CD4-positive, alpha-beta memory T cell (primary cell): ENCODE measurements at regions not wholly inside any gene's neighbourhood (a gene's known extent, or its start where the extent isn't known, plus 50 kb on each side); places are given as distances from the start of the nearest gene placed in this dataset.

Experiments used
- CTCF ChIA-PET: fragments of 350-600 bp; sonication (Branson Sonifier 250); formaldehyde crosslinking; loops from one replicate; lab custom pipeline; 2021; ENCODE audit warnings: inconsistent platforms; ENCODE audit not compliant: partially characterized antibody; lab: Charles Lee
- POLR2A ChIA-PET: fragments of 350-600 bp; sonication (Branson Sonifier 250); formaldehyde crosslinking; loops from one replicate; lab custom pipeline; 2021; ENCODE audit not compliant: partially characterized antibody; lab: Charles Lee
- DNase-seq, 5 donors: peaks; one replicate each; pipeline versions ENCODE4 v3.0.0 to v3.0.0-alpha.2; 2020 to 2022; ENCODE audit warnings: mixed read lengths in 1 of 5
- H3K27ac ChIP-seq: one replicate; pipeline ENCODE4 v1.7.0; 2013; ENCODE audit warnings: low read depth, low read length
- H3K27me3 ChIP-seq: 2 replicates; pipeline ENCODE4 v1.7.0; 2013; ENCODE audit warnings: mild to moderate bottlenecking, low read length, moderate library complexity; ENCODE audit not compliant: insufficient read depth
- H3K36me3 ChIP-seq: 2 replicates; pipeline ENCODE4 v1.7.0; 2013; ENCODE audit warnings: mild to moderate bottlenecking, low read length, moderate library complexity; ENCODE audit not compliant: insufficient read depth
- H3K4me1 ChIP-seq: 2 replicates; pipeline ENCODE4 v1.7.0; 2013; ENCODE audit warnings: mild to moderate bottlenecking, low read length, moderate library complexity; ENCODE audit not compliant: insufficient read depth
- H3K4me3 ChIP-seq, 2 donors: one replicate each; pipeline ENCODE4 v1.7.0; 2013; ENCODE audit warnings: low read length in 2 of 2, mild to moderate bottlenecking in 1 of 2
- H3K9me3 ChIP-seq, 2 donors: one replicate each; pipeline ENCODE4 v1.7.0; 2013; ENCODE audit warnings: low read length in 2 of 2, control low read depth in 1 of 2; ENCODE audit not compliant: control insufficient read depth in 1 of 2
- H3K27ac Mint-ChIP-seq, 7 donors: one replicate each; pipeline ENCODE4 v1.8.0; 2020 to 2021; ENCODE audit warnings: mixed read lengths in 7 of 7, mild to moderate bottlenecking in 6 of 7, inconsistent platforms in 3 of 7, moderate library complexity in 3 of 7
- H3K27me3 Mint-ChIP-seq, 2 donors: one replicate each; pipeline ENCODE4 v1.8.0; 2020 to 2021; ENCODE audit warnings: mixed read lengths in 2 of 2
- H3K36me3 Mint-ChIP-seq, 2 donors: one replicate each; pipeline ENCODE4 v1.8.0; 2020 to 2021; ENCODE audit warnings: mixed read lengths in 2 of 2, inconsistent platforms in 1 of 2, mild to moderate bottlenecking in 1 of 2
- H3K4me1 Mint-ChIP-seq, 4 donors: one replicate each; pipeline ENCODE4 v1.8.0; 2020 to 2021; ENCODE audit warnings: mixed read lengths in 4 of 4, mild to moderate bottlenecking in 1 of 4
- H3K4me3 Mint-ChIP-seq, 8 donors: one replicate each; pipeline ENCODE4 v1.8.0; 2020 to 2021; ENCODE audit warnings: mixed read lengths in 8 of 8, mild to moderate bottlenecking in 7 of 8, moderate library complexity in 6 of 8, inconsistent platforms in 3 of 8
- H3K9me3 Mint-ChIP-seq, 8 donors: one replicate each; pipeline ENCODE4 v1.8.0; 2020 to 2021; ENCODE audit warnings: mixed read lengths in 8 of 8, mild to moderate bottlenecking in 5 of 8, inconsistent platforms in 3 of 8, moderate library complexity in 1 of 8
- intact Hi-C: fragments of 100-400 bp; cut with micrococcal nuclease; formaldehyde crosslinking; loops from one replicate; pipeline ENCODE4 v1.15.1; 2023

DNA sequence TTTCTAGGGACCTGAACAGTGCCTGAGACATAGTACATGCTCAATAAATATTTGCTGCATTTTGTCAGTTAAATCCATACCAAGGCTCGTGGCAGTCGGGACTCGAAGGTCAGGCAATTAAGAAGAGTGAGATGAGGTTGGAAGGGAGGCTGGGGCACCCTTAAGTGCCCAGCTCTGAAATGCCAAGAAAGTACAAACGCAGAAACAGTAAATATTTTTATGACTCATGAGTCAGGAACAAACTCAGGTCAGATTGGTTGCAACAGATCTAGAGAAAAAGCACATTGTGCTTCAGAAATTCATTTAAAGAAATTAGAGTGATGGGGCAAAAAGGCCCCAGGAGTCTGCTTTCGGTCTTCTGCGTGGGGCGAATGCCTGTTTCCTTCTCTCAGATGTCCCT lies 83.0 kb upstream of the FZD10 start:
- ChIA-PET POLR2A (no interaction called here), CTCF (no interaction called here)
- Mint-ChIP-seq H3K27me3 (peaks cover 1 to 2% of the 10 kb centered on the region in 2 donors), H3K4me1 (peaks cover 0 to 3% (median 2%) of the 10 kb centered on the region in 4 donors), H3K27ac (no peak overlapping the region), H3K4me3 (no peak overlapping the region), H3K9me3 (peaks cover 0 to 12% (median 0%) of the 10 kb centered on the region in 8 donors), H3K36me3 (no peaks in the 10 kb centered on the region)
- H3K4me3 ChIP-seq, result no peak overlapping the region
- H3K27me3 ChIP-seq, result no peaks in the 10 kb centered on the region
- no peaks in the 10 kb centered on the region for H3K9me3 ChIP-seq
- DNase-seq, result no peak
- intact Hi-C loops, result no loop called here
- H3K4me1 ChIP-seq, result no peaks in the 10 kb centered on the region
- no peaks in the 10 kb centered on the region for H3K36me3 ChIP-seq
- H3K27ac ChIP-seq, result no peak overlapping the region

DNA sequence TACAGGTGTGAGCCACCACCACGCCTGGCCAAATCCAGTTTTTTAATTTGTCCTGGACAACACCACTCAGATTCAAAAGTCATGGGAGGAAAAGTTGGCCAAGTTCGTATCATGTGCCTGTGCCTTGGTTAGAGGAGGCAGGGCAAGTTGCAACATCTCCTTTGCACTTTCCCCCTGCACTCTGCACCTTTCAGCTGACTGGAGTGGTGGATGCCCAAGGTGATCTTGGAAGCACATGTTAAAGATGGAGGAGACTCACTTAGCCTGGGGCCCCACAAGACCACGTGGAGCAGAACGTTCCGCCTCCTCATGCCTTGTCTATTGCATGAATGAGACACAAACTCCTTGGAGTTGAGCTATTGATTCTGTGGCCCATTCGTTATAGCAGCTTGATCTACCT lies 82.1 kb upstream of the FZD10 start:
- Histone ChIP-seq H3K27me3 (no peaks in the 10 kb centered on the region), H3K36me3 (no peaks in the 10 kb centered on the region), H3K27ac (no peak overlapping the region), H3K4me1 (no peaks in the 10 kb centered on the region), H3K9me3 (no peaks in the 10 kb centered on the region), H3K4me3 (no peak overlapping the region)
- Mint-ChIP-seq H3K4me1 (peaks cover under 1 to 8% (median 2%) of the 10 kb centered on the region in 4 donors), H3K27ac (no peak overlapping the region), H3K9me3 (peaks cover 0 to 12% (median 0%) of the 10 kb centered on the region in 8 donors), H3K27me3 (peaks cover 1 to 2% of the 10 kb centered on the region in 2 donors), H3K36me3 (no peaks in the 10 kb centered on the region), H3K4me3 (no peak overlapping the region)
- intact Hi-C loops, result no loop called here
- ChIA-PET POLR2A (no interaction called here), CTCF (no interaction called here)
- no peak for DNase-seq

DNA sequence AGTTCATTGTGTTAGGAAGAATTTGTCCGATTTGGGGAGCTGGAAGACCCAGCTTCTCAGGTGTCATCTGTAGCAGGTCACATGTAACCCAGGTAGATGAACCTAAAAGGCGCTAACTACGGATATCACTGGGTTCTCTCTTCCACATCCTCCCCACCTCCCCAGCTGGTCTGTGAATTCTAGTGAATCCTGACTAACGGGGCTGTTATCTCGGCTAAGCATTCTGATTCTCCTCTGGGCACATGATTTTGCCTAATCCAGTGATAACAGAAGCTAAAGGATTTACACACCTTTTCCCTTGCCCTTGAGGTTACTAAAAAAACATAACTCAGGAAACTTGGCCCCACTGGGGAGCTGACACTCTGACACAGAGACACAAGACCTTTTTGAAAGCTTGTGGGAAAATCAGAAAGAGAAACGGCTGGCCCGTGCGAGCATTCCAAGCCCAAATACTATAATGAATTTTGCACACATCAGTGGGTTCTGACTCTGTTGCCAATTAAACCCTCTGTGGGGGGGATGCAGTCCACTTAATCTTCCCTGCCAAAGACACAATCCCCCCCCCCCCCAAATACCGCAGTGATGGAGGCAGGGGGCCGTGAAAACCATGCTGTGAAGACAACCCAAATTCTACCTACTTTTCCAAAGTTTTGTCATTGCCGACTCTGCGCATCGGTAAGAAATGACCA lies 81.0 kb upstream of the FZD10 start:
- intact Hi-C loops, result no loop called here
- Histone ChIP-seq H3K27me3 (no peaks in the 10 kb centered on the region), H3K4me1 (peaks cover 4% of the 10 kb centered on the region), H3K9me3 (no peaks in the 10 kb centered on the region), H3K36me3 (no peaks in the 10 kb centered on the region), H3K4me3 (no peak overlapping the region), H3K27ac (no peak overlapping the region)
- H3K4me3 Mint-ChIP-seq, result no peak overlapping the region
- no peak for DNase-seq
- H3K27ac Mint-ChIP-seq, result no peak overlapping the region
- H3K27me3 Mint-ChIP-seq, result peaks cover 0 to 1% of the 10 kb centered on the region in 2 donors
- ChIA-PET POLR2A (no interaction called here), CTCF (no interaction called here)
- no peaks in the 10 kb centered on the region for H3K36me3 Mint-ChIP-seq
- H3K4me1 Mint-ChIP-seq, result peaks cover 3 to 13% (median 6%) of the 10 kb centered on the region in 4 donors
- H3K9me3 Mint-ChIP-seq, result peaks cover 0 to 8% (median 0%) of the 10 kb centered on the region in 8 donors

DNA sequence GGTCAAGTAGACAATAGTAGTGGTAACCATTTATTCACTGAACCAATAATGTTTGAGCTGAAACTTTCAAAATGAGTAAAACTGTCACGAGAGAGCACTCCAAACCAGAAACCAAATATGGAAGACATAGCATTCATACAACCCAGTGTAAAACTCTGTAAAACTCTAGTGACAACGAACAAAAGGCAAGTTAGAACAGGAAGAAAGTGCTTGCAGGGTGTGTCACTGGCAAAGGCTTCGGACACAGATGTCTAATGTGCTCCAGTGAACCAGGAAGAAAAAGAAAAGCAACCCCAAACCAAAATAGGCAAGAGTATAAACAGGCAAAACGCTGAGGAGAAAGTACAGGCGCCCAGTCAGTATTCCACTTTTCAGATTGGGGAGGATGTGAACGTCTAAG lies 79.3 kb upstream of the FZD10 start:
- no peaks in the 10 kb centered on the region for H3K36me3 ChIP-seq
- H3K27me3 Mint-ChIP-seq, result peaks cover 0 to under 1% of the 10 kb centered on the region in 2 donors
- H3K4me1 Mint-ChIP-seq, result peaks cover 11 to 28% (median 21%) of the 10 kb centered on the region in 4 donors
- H3K9me3 ChIP-seq, result no peaks in the 10 kb centered on the region
- DNase-seq, result no peak
- intact Hi-C loops, result no loop called here
- H3K27ac ChIP-seq, result no peak overlapping the region
- H3K36me3 Mint-ChIP-seq, result no peaks in the 10 kb centered on the region
- no peak overlapping the region for H3K4me3 Mint-ChIP-seq
- no peak overlapping the region for H3K27ac Mint-ChIP-seq
- ChIA-PET CTCF (no interaction called here), POLR2A (no interaction called here)
- H3K9me3 Mint-ChIP-seq, result no peaks in the 10 kb centered on the region
- peaks cover 18% of the 10 kb centered on the region for H3K4me1 ChIP-seq
- no peak overlapping the region for H3K4me3 ChIP-seq
- no peaks in the 10 kb centered on the region for H3K27me3 ChIP-seq

DNA sequence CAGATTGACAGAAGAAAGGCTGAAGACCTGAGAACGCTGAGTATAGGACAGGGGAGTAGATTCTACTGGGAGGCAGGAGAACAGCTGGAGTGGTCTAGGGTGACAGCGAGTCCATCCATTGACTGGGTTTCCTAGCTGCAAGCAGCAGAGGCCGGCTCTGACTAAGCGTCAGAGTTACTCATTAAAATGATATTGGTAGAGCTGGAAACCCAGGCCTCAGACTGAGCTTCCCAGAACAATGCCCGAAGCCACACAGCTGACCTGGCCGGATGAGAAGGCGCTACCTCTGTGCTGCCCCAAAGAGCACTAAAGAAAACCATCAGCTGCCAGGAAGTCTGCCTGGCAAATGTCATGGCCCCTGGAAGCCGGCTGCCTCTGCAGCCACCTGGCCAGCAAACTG lies 78.5 kb upstream of the FZD10 start:
- Histone ChIP-seq H3K27me3 (no peaks in the 10 kb centered on the region), H3K27ac (no peak overlapping the region), H3K9me3 (no peaks in the 10 kb centered on the region), H3K36me3 (no peaks in the 10 kb centered on the region), H3K4me3 (no peak overlapping the region), H3K4me1 (peaks cover 18% of the 10 kb centered on the region)
- intact Hi-C loops, result no loop called here
- POLR2A ChIA-PET, result no interaction called here
- Mint-ChIP-seq H3K9me3 (no peaks in the 10 kb centered on the region), H3K27ac (no peak overlapping the region), H3K36me3 (no peaks in the 10 kb centered on the region), H3K4me3 (no peak overlapping the region), H3K27me3 (no peaks in the 10 kb centered on the region), H3K4me1 (peaks cover 11 to 28% (median 22%) of the 10 kb centered on the region in 4 donors)
- DNase-seq, result no peak
- CTCF ChIA-PET, result no interaction called here

DNA sequence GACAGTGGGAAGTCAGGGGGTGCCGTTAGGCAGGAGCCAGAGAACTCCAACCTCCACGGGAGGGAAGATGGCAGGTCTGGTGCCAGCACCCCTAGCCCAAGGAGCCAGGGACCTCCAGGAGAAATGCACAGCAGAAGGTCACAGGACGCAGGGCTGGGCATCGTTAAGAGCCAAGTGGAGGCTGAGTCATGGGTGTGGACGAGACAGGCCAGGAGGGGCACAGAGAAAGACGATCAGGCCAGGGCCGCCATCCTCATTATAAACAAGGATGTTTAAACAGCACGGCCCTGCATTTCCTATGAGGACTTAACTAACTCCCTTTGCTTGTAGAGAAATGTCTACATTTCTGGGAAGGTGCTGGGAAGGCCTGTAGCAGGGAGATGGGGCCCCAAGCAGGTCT lies 77.9 kb upstream of the FZD10 start:
- no peaks in the 10 kb centered on the region for H3K9me3 ChIP-seq
- POLR2A ChIA-PET, result no interaction called here

DNA sequence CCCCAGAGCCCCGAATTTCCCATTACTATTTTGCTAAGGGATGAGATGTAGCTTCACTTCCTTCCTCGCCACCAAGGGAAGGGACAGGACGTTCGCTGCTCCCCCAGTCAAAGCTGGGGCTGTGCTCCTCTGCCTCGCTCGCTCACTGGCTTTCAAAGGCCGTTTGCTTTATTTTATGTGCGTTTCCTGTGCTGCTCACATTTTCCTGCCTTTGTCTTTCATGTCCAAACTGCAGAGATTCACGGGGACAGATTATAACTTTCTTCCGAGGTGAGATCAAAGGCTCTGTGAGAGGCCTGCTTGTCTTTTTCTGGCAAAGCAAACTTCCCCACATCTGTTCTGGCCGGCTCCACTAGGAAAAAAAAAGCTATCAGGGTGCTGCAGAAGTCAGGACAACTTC lies 76.0 kb upstream of the FZD10 start:
- Mint-ChIP-seq H3K27me3 (no peaks in the 10 kb centered on the region), H3K9me3 (peaks cover 0 to 5% (median 1%) of the 10 kb centered on the region in 8 donors), H3K36me3 (no peaks in the 10 kb centered on the region), H3K4me3 (peak overlapping the region; percentile 41 to 89 (median 80)), H3K4me1 (peaks cover 11 to 28% (median 22%) of the 10 kb centered on the region in 4 donors), H3K27ac (peak overlapping the region; percentile 14 to 75 (median 54))
- no peak overlapping the region for H3K4me3 ChIP-seq
- H3K4me1 ChIP-seq, result peaks cover 18% of the 10 kb centered on the region
- ChIA-PET POLR2A (no interaction called here), CTCF (no interaction called here)
- H3K27me3 ChIP-seq, result no peaks in the 10 kb centered on the region
- peak in 3 of 5 donors; percentile 3 to 7 (median 4) for DNase-seq
- no peaks in the 10 kb centered on the region for H3K9me3 ChIP-seq
- intact Hi-C loops, result no loop called here
- no peaks in the 10 kb centered on the region for H3K36me3 ChIP-seq
- H3K27ac ChIP-seq, result no peak overlapping the region

More for the DNA sequence above, 77.9 kb upstream of the FZD10 start:
- Mint-ChIP-seq H3K27me3 (no peaks in the 10 kb centered on the region), H3K4me1 (peaks cover 11 to 28% (median 22%) of the 10 kb centered on the region in 4 donors), H3K27ac (peak overlapping the region in 1 of 7 donors; percentile 3), H3K4me3 (no peak overlapping the region), H3K36me3 (no peaks in the 10 kb centered on the region), H3K9me3 (no peaks in the 10 kb centered on the region)
- Histone ChIP-seq H3K27me3 (no peaks in the 10 kb centered on the region), H3K4me3 (no peak overlapping the region), H3K27ac (no peak overlapping the region), H3K36me3 (no peaks in the 10 kb centered on the region), H3K4me1 (peaks cover 18% of the 10 kb centered on the region)
- no peak for DNase-seq
- intact Hi-C loops, result no loop called here
- CTCF ChIA-PET, result no interaction called here
